HepG2 (cell line): ENCODE measurements at regions not wholly inside any gene's neighbourhood (a gene's known extent, or its start where the extent isn't known, plus 50 kb on each side); places are given as distances from the start of the nearest gene placed in this dataset.

Experiments used
- MAFG ChIP-seq: sonication (generic); formaldehyde crosslinking; IDR thresholded peaks from 2 replicates; pipeline ENCODE4 v1.5.1; 2020; ENCODE audit warnings: mild to moderate bottlenecking, missing genetic modification reagents
- NCOA5 ChIP-seq: sonication (generic); formaldehyde crosslinking; IDR thresholded peaks from 2 replicates; pipeline ENCODE4 v1.4.0; 2020; ENCODE audit warnings: missing genetic modification reagents
- ZNF577 ChIP-seq: sonication (generic); formaldehyde crosslinking; IDR thresholded peaks from 2 replicates; pipeline ENCODE4 v1.4.0; 2020; ENCODE audit warnings: mild to moderate bottlenecking, low read depth, missing genetic modification reagents, borderline replicate concordance

- no peak for TF ChIP-seq ZNF577
- no peak for TF ChIP-seq MAFG (CRISPR knock-in tag)
- no peak for TF ChIP-seq NCOA5 (CRISPR knock-in tag)
Measured at GRCh38 chr1:78231477-78231876, 185.7 kb downstream of the GIPC2 start.
